GM18507 (cell line): ENCODE measurements at regions not wholly inside any gene's neighbourhood (a gene's known extent, or its start where the extent isn't known, plus 50 kb on each side); places are given as distances from the start of the nearest gene placed in this dataset.
A peak's percentile ranks its signal among the peaks of the same experiment; 100 is the strongest.
"Not testable (repeated sequence)": the region's sequence is repeated elsewhere in the genome, so short reads cannot be mapped to it uniquely, and the experiment has no call there.

Source experiments
- DNase-seq: peaks from one replicate; pipeline ENCODE4 v3.0.0; 2011; ENCODE audit warnings: low read depth; ENCODE audit not compliant: insufficient read length; ENCODE audit errors: extremely low spot score
- FAIRE-seq: peaks from 2 replicates; lab custom pipeline; 2011; peaks lifted over from hg19 to GRCh38; lab: Jason Lieb, UNC

- FAIRE-seq (no peak), DNase-seq (no peak)
Observed at GRCh38 chr2:7867867-7868266, 814.0 kb upstream of the ID2 start.

GRCh38 chr2:7868836-7869235, 813.0 kb upstream of the ID2 start:
- FAIRE-seq (no peak), DNase-seq (no peak)

- not testable (repeated sequence) for FAIRE-seq, DNase-seq
Observed at GRCh38 chr2:7876445-7876844, 805.4 kb upstream of the ID2 start.

- FAIRE-seq, DNase-seq: not testable (repeated sequence)
Observed at GRCh38 chr2:7878266-7878665, 803.6 kb upstream of the ID2 start.

GRCh38 chr2:7878786-7879482, 802.9 kb upstream of the ID2 start:
- no peak for FAIRE-seq
- DNase-seq = no peak

- FAIRE-seq = no peak
- no peak for DNase-seq
Observed at GRCh38 chr2:7879483-7879835, 802.4 kb upstream of the ID2 start.

GRCh38 chr2:7880126-7880525, 801.7 kb upstream of the ID2 start:
- DNase-seq = no peak
- FAIRE-seq = no peak

- no peak for DNase-seq
- FAIRE-seq = no peak
Observed at GRCh38 chr2:7880566-7880965, 801.3 kb upstream of the ID2 start.

GRCh38 chr2:7881063-7881462, 800.8 kb upstream of the ID2 start:
- no peak for FAIRE-seq
- no peak for DNase-seq

GRCh38 chr2:7881466-7881865, 800.4 kb upstream of the ID2 start:
- peak; percentile 47 for FAIRE-seq
- DNase-seq = no peak

- no peak for FAIRE-seq
Observed at GRCh38 chr2:7882296-7882695, 799.6 kb upstream of the ID2 start.

GRCh38 chr2:7884338-7884737, 797.5 kb upstream of the ID2 start:
- FAIRE-seq = no peak
- no peak for DNase-seq

More at GRCh38 chr2:7882296-7882695, 799.6 kb upstream of the ID2 start:
- DNase-seq = no peak

- DNase-seq (no peak), FAIRE-seq (no peak)
Observed at GRCh38 chr2:7886666-7887065, 795.2 kb upstream of the ID2 start.

GRCh38 chr2:7887441-7887840, 794.4 kb upstream of the ID2 start:
- DNase-seq (no peak), FAIRE-seq (no peak)

- no peak for DNase-seq
Observed at GRCh38 chr2:7888876-7889275, 793.0 kb upstream of the ID2 start.

GRCh38 chr2:7891312-7891711, 790.5 kb upstream of the ID2 start:
- DNase-seq (no peak), FAIRE-seq (no peak)

More at GRCh38 chr2:7888876-7889275, 793.0 kb upstream of the ID2 start:
- no peak for FAIRE-seq

- no peak for FAIRE-seq
- DNase-seq = no peak
Observed at GRCh38 chr2:7895289-7895688, 786.6 kb upstream of the ID2 start.

GRCh38 chr2:7896940-7897487, 784.8 kb upstream of the ID2 start:
- FAIRE-seq (no peak), DNase-seq (no peak)

GRCh38 chr2:7899241-7899640, 782.6 kb upstream of the ID2 start:
- DNase-seq = no peak
- no peak for FAIRE-seq

- DNase-seq (no peak), FAIRE-seq (no peak)
Observed at GRCh38 chr2:7899923-7900322, 781.9 kb upstream of the ID2 start.

- FAIRE-seq (no peak), DNase-seq (no peak)
Observed at GRCh38 chr2:7900593-7900992, 781.3 kb upstream of the ID2 start.
